K562 (cell line): ENCODE measurements at regions not wholly inside any gene's neighbourhood (a gene's known extent, or its start where the extent isn't known, plus 50 kb on each side); places are given as distances from the start of the nearest gene placed in this dataset.

ENCODE experiments used
- ARID2 ChIP-seq: fragments of 450-650 bp; IDR thresholded peaks from 2 replicates; pipeline ENCODE4 v1.6.1; 2017; ENCODE audit warnings: antibody characterized with exemption, mild to moderate bottlenecking
- KDM1A ChIP-seq, 2 experiments: fragments of 450-650 bp; IDR thresholded peaks; 2 replicates each; pipeline ENCODE4 v1.6.1; 2016; ENCODE audit warnings: mild to moderate bottlenecking in 2 of 2
- RBFOX2 ChIP-seq: fragments of 200-400 bp; formaldehyde crosslinking; IDR thresholded peaks from 2 replicates; pipeline ENCODE4 v1.6.1; 2017; ENCODE audit warnings: low read depth, mild to moderate bottlenecking, low read length, moderate library complexity
- RUNX1 ChIP-seq: sonication (generic); IDR thresholded peaks from 2 replicates; pipeline ENCODE4 v1.6.1; 2016; ENCODE audit warnings: antibody characterized with exemption, low read depth
- TFAM ChIP-seq: fragments of 250-450 bp; sonication (Bioruptor Pico); conservative IDR thresholded peaks from 2 replicates; pipeline ENCODE4 v1.5.0; 2021; ENCODE audit warnings: mild to moderate bottlenecking, moderate library complexity
- ZBTB26 ChIP-seq: fragments of 450-650 bp; formaldehyde crosslinking; IDR thresholded peaks from 2 replicates; pipeline ENCODE4 v1.4.0; 2022; ENCODE audit warnings: missing genetic modification characterization
- TF ChIP-seq, protein P1 (sequence below), 2 experiments: fragments of 450-650 bp in 1 of 2; sonication (generic) in 1 of 2; formaldehyde crosslinking in 1 of 2; IDR thresholded peaks; 2 replicates each; pipeline versions ENCODE4 v1.7.1 to v1.9.0; 2016 to 2022; ENCODE audit warnings: inconsistent platforms in 1 of 2, mild to moderate bottlenecking in 1 of 2, missing genetic modification reagents in 1 of 2
- TF ChIP-seq, protein P2 (sequence below): sonication (generic); formaldehyde crosslinking; IDR thresholded peaks from 2 replicates; pipeline ENCODE4 v1.8.0; 2022; ENCODE audit warnings: mild to moderate bottlenecking, missing genetic modification reagents
- TF ChIP-seq, protein P3 (sequence below): fragments of 250-450 bp; sonication (Bioruptor Pico); IDR thresholded peaks from 2 replicates; pipeline ENCODE4 v1.8.0; 2022; ENCODE audit warnings: moderate library complexity, mild to moderate bottlenecking, inconsistent platforms

DNA sequence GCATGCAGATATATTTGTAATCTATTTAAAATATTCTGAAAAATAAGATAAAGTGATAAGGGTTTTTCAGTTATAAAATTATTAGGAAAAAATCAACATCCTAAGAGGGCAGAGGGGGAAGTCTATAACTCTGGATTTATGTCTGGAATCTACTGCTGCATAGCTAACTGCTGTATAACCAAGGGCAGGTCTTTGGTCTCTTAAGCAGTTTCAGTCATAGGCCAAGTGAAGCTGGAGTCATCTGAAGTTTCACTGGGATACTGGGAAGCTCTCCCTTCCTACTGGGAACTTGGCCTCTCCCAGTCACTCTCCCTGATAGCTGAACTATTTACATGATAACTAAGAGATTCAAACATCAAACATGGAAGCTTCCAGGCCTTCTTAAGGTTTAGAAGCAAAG is 1409.9 kb upstream of the PCDH7 start (continued):
- TF ChIP-seq, protein P1, sequence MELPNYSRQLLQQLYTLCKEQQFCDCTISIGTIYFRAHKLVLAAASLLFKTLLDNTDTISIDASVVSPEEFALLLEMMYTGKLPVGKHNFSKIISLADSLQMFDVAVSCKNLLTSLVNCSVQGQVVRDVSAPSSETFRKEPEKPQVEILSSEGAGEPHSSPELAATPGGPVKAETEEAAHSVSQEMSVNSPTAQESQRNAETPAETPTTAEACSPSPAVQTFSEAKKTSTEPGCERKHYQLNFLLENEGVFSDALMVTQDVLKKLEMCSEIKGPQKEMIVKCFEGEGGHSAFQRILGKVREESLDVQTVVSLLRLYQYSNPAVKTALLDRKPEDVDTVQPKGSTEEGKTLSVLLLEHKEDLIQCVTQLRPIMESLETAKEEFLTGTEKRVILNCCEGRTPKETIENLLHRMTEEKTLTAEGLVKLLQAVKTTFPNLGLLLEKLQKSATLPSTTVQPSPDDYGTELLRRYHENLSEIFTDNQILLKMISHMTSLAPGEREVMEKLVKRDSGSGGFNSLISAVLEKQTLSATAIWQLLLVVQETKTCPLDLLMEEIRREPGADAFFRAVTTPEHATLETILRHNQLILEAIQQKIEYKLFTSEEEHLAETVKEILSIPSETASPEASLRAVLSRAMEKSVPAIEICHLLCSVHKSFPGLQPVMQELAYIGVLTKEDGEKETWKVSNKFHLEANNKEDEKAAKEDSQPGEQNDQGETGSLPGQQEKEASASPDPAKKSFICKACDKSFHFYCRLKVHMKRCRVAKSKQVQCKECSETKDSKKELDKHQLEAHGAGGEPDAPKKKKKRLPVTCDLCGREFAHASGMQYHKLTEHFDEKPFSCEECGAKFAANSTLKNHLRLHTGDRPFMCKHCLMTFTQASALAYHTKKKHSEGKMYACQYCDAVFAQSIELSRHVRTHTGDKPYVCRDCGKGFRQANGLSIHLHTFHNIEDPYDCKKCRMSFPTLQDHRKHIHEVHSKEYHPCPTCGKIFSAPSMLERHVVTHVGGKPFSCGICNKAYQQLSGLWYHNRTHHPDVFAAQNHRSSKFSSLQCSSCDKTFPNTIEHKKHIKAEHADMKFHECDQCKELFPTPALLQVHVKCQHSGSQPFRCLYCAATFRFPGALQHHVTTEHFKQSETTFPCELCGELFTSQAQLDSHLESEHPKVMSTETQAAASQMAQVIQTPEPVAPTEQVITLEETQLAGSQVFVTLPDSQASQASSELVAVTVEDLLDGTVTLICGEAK (IDR thresholded peaks at IDR 0.05): no peak
- TF ChIP-seq, protein P1 (CRISPR knock-in tag; IDR thresholded peaks at IDR 0.05): no peak
- TF ChIP-seq, protein P2, sequence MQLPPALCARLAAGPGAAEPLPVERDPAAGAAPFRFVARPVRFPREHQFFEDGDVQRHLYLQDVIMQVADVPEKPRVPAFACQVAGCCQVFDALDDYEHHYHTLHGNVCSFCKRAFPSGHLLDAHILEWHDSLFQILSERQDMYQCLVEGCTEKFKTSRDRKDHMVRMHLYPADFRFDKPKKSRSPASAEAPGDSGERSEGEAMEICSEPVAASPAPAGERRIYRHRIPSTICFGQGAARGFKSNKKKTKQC: no peak
- TF ChIP-seq ZBTB26 (CRISPR knock-in tag) (no peak), TFAM (CRISPR knock-in tag) (no peak), ARID2 (no peak), RUNX1 (no peak), KDM1A (IDR thresholded peaks at IDR 0.05) (no peak), RBFOX2 (no peak)
- TF ChIP-seq, protein P3, sequence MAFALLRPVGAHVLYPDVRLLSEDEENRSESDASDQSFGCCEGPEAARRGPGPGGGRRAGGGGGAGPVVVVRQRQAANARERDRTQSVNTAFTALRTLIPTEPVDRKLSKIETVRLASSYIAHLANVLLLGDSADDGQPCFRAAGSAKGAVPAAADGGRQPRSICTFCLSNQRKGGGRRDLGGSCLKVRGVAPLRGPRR: no peak
